Activated CD4-positive, alpha-beta T cell treated with anti-CD3 and anti-CD28 coated beads for 48 hours (primary cell): ENCODE measurements at regions not wholly inside any gene's neighbourhood (a gene's known extent, or its start where the extent isn't known, plus 50 kb on each side); places are given as distances from the start of the nearest gene placed in this dataset.

Source experiments
- DNase-seq: peaks from one replicate; pipeline ENCODE4 v3.0.0-alpha.2; 2020

- no peak for DNase-seq
Observed at GRCh38 chr7:47039089-47039648, 542.7 kb downstream of the TNS3 start.

DNA sequence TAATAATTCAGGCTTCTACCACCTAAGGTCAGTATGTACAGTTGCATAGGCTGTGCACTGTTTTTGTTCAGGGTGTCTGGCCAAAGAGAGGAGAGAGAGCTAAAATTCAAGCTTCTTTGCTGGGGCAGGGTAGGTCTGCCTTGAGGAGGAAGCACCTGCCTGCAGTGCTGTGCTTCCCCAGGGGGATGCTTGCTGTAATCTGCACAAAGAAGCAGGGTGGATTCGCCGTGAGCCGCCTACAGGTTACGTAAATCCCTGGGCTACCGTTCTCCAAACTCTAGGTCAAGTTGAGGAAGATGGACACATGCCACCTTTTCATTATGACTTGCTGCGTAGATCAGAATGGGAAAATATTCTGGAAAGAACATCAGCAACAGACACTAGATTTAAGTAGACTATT lies 543.3 kb downstream of the TNS3 start:
- no peak for DNase-seq

DNA sequence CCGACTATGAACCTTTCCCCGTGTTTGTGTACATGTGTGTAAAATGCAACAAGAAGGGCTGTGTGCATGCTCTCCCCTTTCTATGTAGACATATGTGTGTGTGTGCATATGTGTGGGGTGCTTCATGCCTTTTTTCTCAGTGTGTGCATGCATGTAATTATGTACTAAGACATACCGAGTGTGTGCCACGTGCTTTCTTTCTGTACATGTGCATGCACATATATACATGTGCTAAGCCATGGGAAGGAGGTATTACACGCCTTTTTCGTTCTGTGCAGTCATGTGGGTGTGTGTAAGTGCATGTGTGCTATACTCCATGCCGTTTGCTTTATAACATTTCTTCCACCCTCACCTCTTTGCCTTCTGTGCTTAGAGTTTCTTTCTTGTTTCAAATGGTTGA lies 544.3 kb downstream of the TNS3 start:
- no peak for DNase-seq

DNA sequence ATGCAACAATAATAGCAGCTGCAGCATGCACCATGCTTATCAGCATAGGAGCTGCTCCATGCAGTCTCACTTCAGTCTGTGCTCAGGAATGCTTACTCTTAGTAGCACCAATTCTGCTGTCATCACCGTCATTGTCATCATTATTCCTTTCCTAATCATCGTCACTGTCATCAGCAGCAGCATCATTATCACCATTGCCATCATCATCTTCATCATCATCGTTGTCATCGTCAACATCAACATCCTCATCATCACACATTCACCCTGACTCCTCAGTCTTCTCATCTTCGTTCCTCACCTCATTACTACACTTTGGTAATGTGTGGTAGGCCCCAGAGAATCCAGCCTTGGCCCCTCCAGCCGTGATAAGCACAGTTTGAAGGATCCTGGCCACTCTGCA lies 545.0 kb downstream of the TNS3 start:
- DNase-seq: no peak

DNA sequence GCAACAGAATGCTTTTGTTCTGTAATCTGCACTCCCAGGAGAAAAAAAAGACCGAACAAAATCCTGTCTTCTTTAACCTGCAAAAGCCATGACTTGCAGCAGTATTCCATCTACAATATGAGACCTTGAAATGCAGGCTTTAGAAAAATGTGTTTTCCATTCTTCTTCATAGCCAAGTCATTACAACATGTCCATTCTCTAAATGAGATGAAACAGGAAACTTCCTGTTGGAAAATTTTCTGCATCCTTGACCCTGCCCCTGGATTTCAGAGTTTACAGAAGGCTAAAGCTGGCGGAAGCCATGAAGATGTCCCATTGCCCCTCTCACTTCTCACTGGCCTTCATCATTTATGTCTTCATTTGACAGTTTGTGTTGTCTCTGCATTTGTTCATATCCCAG lies 546.4 kb downstream of the TNS3 start:
- no peak for DNase-seq

DNA sequence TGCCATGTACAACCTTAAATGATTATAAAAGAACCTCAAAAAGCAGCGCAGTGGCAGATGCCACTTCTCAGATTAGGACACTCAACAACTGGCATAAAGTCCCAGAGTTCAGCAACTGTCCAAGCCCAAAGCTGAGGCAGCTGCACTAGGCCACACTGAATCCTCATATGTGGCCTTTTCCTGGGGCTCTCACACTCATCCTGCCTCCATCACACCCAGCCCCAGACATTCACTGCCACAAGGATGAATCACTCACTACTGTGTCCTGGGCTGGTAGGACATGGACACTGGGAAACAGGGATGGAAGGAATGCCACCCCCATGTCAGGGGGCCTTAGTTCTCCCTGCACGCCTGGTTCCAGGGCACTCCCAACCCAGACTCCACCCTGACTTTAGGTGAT lies 547.7 kb downstream of the TNS3 start:
- no peak for DNase-seq

DNA sequence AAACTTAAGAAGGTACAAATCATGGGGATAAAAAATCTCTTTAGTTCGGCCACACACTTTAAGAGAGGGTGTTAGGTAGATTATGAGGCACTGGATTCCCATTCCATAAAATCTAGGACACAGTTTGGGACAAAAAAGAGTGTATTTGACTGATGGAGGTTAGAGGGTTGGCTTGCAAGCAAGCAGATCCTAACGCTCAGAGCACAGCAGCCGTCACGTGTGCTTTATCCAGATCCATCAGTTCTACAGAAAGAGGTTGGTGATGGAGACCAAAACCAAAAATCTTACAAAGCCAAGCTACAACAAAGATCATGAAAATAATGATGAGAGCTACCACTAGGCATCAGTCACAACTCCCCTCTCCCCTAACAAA lies 549.4 kb downstream of the TNS3 start:
- DNase-seq: no peak

DNA sequence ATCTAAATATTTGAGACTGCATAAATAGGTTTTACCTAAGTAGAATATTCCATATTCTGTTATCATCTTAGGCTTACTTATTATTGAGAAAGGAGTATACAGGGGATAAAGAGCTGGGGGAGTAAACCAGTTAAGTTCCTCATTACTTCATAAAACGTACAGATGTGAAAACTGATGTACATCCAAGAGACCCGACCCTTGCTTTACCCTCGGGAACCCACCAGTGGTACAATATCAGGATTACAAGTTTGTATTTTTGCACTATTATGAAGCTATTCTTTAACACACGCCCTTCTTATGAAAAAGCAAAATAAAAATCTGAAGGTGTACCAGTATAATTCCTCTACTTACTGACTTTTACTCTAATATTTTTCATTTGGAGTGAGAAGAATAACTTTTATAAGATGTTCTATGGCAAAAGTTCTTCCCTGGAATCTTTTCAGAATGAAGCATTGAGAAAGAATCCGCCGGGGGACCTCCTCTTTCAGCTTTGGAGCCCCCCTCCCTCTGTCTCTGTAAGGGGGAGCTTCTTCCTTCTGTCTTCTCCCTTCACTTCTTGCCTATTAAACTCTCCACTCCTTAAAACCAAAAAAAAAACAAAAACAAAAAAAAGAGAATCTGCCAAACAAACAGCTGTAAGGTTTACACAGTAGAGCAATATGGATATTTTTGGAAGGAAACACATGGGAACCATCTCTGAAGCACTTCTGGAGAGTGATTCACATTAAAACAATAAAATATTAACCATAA lies 550.0 kb downstream of the TNS3 start:
- DNase-seq: no peak

GRCh38 chr7:47028284-47028683 lies 553.6 kb downstream of the TNS3 start:
- no peak for DNase-seq

DNA sequence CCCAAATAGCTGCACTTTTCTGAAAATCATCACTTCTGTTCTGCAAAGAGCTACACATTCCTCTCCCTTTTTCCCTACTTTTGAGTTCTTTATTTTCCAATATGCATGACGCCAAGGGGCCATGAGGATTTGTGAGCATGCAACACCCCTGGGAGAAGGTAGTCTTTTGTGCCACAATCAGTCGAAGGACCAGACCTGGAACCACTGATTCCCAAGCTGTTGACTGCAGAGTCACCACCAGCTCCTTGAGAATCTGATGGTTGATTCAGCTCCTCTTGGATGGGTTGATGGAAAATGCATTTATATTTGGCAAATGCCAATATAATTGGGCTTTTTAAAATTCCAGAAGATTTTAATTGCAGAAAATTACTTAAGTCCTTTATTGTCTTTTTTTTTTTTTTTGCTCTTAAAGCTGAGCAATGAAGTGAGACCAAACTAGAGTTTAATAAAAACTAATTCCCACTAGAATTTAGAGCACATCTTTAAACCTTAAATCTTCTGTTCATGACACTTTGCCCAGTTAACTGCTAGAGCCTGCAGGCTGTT lies 554.1 kb downstream of the TNS3 start:
- DNase-seq: no peak

GRCh38 chr7:47026780-47027361 lies 555.0 kb downstream of the TNS3 start:
- DNase-seq: no peak

- no peak for DNase-seq
Observed at GRCh38 chr7:47024991-47025390, 556.9 kb downstream of the TNS3 start.

- no peak for DNase-seq
Observed at GRCh38 chr7:47008461-47008860, 573.5 kb downstream of the TNS3 start.

- no peak for DNase-seq
Observed at GRCh38 chr7:47007471-47007870, 574.4 kb downstream of the TNS3 start.

DNA sequence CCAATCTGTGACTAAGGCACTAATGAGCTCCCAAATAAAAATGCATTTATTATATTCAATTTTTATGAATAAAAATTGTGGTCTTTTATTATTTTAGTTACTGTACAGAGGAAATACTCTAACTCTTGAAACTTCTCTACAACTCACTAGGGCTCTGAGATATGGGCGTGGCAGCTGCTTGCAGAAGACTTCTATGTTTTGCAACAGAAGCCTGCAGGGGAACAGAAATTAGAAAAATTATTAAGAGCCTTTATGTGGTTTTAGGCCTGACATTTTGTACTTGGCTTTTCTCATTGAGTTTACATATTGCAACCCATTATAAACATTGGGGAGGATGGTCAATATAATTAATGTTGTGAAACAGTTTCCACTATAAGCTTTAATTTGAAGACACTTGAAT lies 581.4 kb downstream of the TNS3 start:
- DNase-seq: no peak

- no peak for DNase-seq
Observed at GRCh38 chr7:46999866-47000265, 582.0 kb downstream of the TNS3 start.

GRCh38 chr7:46996972-46997371 lies 584.9 kb downstream of the TNS3 start:
- no peak for DNase-seq

DNA sequence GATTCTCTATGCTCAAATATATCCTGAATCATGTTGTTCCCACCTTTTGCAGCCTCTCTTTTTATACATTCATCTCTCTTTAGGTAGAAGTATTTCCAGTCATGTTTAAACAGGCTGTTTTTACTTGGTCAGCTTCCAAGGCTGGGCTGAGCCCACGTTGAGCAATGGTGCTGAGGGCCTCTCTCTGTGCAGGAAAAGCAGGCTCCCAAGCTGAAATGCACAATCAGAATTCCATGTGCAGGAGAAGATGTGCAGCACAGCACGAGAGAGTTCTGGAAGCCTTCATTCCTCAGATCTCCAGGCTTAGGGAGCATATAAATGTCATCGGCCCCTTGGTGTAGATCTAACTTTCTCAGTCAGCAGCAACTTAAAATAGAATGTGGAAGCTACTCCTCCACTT lies 588.5 kb downstream of the TNS3 start:
- DNase-seq: no peak

DNA sequence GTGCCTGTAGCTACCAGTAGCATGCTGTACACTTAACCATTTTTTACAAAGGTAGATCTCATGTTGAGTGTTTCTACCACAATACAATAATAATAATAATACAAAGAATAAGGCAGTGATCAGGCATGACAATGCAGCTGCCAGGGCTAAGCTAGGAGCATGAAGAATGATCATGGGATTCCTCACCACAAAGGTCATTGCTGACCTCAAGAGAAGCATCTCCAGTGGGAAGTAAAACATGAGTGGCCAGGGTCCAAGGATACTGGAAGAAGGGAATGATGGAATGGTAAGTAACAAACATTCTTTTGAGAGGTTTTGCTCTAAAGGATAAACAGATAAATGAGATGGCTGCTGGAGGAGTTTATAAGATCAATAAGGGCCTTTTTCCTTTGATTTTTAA lies 591.1 kb downstream of the TNS3 start:
- no peak for DNase-seq

DNA sequence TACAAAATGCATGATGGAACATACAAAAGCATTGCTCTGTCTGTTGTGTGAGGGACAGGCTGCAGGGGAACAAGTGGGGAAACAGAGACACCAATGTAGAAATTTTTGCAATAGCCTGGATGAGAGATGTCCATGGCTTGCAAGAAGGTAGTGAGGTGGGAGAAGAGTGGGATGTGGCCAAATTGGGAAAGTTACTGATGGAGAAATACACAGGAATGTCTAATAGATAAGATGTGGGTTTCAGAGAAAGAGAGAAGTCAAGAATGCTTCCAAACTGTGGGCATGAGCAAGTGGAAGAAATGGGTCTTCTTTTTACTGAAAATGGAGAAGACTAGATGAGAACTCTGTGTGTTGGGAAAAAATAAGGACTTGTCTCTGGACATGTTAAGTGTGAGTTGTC lies 592.7 kb downstream of the TNS3 start:
- DNase-seq: no peak

GRCh38 chr7:46982928-46983327 lies 599.0 kb downstream of the TNS3 start:
- no peak for DNase-seq

- DNase-seq: no peak
Observed at GRCh38 chr7:46979439-46979838, 602.5 kb downstream of the TNS3 start.

GRCh38 chr7:46975493-46975892 lies 606.4 kb downstream of the TNS3 start:
- no peak for DNase-seq

DNA sequence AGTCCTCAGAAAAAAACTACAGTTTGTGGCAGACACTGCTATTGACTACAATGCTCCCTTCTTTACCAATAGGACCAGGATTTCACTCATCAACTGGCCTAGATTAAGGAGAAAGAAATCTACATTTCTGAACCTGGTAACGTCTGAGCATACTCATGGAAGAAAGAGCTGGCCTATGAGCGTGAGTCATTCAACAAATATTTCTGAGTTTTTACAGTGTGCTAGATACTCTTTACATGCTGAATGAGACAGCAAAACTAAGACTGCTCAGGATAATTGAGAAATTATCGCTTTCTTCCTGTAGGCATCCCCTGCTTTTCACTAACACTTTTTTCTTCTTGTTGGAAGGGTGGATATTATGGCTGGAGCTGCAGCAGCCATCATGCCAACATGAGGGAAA lies 609.7 kb downstream of the TNS3 start:
- DNase-seq: no peak

- no peak for DNase-seq
Observed at GRCh38 chr7:46970476-46970875, 611.4 kb downstream of the TNS3 start.
